Activated CD8-positive, alpha-beta T cell treated with anti-CD3 and anti-CD28 coated beads for 36 hours (primary cell): ENCODE measurements at regions not wholly inside any gene's neighbourhood (a gene's known extent, or its start where the extent isn't known, plus 50 kb on each side); places are given as distances from the start of the nearest gene placed in this dataset.

Experiments used
- ATAC-seq: fragments of 200-7000 bp; cut with Tn5 transposase; one replicate; pipeline ENCODE4 v1.10.0; 2021; ENCODE audit warnings: mild to moderate bottlenecking, moderate library complexity
- CTCF ChIA-PET: fragments of 350-600 bp; sonication (Branson Sonifier 250); formaldehyde crosslinking; loops from one replicate; lab custom pipeline; 2021; ENCODE audit warnings: antibody characterized with exemption; lab: Charles Lee
- POLR2A ChIA-PET: fragments of 350-600 bp; sonication (Branson Sonifier 250); formaldehyde crosslinking; loops from one replicate; lab custom pipeline; 2021; ENCODE audit warnings: antibody characterized with exemption; lab: Charles Lee
- DNase-seq: peaks from one replicate; pipeline ENCODE4 v3.0.0-alpha.2; 2020
- H3K27ac Mint-ChIP-seq: one replicate; pipeline ENCODE4 v1.8.0; 2021; ENCODE audit warnings: mild to moderate bottlenecking, mixed read lengths
- H3K27me3 Mint-ChIP-seq: one replicate; pipeline ENCODE4 v1.8.0; 2021; ENCODE audit warnings: mixed read lengths
- H3K36me3 Mint-ChIP-seq: one replicate; pipeline ENCODE4 v1.8.0; 2021; ENCODE audit warnings: low read depth, mixed read lengths
- H3K4me1 Mint-ChIP-seq: one replicate; pipeline ENCODE4 v1.8.0; 2021; ENCODE audit warnings: low read depth, mixed read lengths
- H3K4me3 Mint-ChIP-seq: one replicate; pipeline ENCODE4 v1.8.0; 2021; ENCODE audit warnings: mild to moderate bottlenecking, moderate library complexity, mixed read lengths
- H3K9me3 Mint-ChIP-seq: one replicate; pipeline ENCODE4 v1.8.0; 2021; ENCODE audit warnings: mixed read lengths
- intact Hi-C: fragments of 100-400 bp; cut with micrococcal nuclease; formaldehyde crosslinking; loops from one replicate; pipeline ENCODE4 v1.10.0; 2022
- TF ChIP-seq, protein P1 (sequence below): fragments of 200-600 bp; IDR thresholded peaks from one replicate; pipeline ENCODE4 v1.8.0; 2022; ENCODE audit warnings: antibody characterized with exemption, mild to moderate bottlenecking

- intact Hi-C loops = no loop called here
- CTCF ChIA-PET = no interaction called here
- no peak for DNase-seq
Measured at GRCh38 chr2:58308435-58308834, 67.3 kb upstream of the FANCL start.

GRCh38 chr2:58304843-58305242 is 63.7 kb upstream of the FANCL start:
- ChIA-PET POLR2A (no interaction called here), CTCF (no interaction called here)
- Mint-ChIP-seq H3K27ac (no peak overlapping the region), H3K9me3 (peaks cover 3% of the 10 kb centered on the region), H3K36me3 (no peaks in the 10 kb centered on the region), H3K4me1 (no peaks in the 10 kb centered on the region), H3K4me3 (no peak overlapping the region), H3K27me3 (peaks cover 12% of the 10 kb centered on the region)
- ATAC-seq (no peak), DNase-seq (no peak)
- TF ChIP-seq, protein P1, sequence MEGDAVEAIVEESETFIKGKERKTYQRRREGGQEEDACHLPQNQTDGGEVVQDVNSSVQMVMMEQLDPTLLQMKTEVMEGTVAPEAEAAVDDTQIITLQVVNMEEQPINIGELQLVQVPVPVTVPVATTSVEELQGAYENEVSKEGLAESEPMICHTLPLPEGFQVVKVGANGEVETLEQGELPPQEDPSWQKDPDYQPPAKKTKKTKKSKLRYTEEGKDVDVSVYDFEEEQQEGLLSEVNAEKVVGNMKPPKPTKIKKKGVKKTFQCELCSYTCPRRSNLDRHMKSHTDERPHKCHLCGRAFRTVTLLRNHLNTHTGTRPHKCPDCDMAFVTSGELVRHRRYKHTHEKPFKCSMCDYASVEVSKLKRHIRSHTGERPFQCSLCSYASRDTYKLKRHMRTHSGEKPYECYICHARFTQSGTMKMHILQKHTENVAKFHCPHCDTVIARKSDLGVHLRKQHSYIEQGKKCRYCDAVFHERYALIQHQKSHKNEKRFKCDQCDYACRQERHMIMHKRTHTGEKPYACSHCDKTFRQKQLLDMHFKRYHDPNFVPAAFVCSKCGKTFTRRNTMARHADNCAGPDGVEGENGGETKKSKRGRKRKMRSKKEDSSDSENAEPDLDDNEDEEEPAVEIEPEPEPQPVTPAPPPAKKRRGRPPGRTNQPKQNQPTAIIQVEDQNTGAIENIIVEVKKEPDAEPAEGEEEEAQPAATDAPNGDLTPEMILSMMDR = no peak
- intact Hi-C loops = no loop called here

More at GRCh38 chr2:58308435-58308834, 67.3 kb upstream of the FANCL start:
- Mint-ChIP-seq H3K9me3 (no peaks in the 10 kb centered on the region), H3K4me1 (no peaks in the 10 kb centered on the region), H3K4me3 (no peak overlapping the region), H3K27me3 (peaks cover 9% of the 10 kb centered on the region), H3K36me3 (no peaks in the 10 kb centered on the region), H3K27ac (no peak overlapping the region)
- TF ChIP-seq, protein P1 = no peak
- no peak for ATAC-seq
- POLR2A ChIA-PET = interaction anchor here (0.6 kb wide), 1 partner anchor 1335 kb away, joined by 3 read pairs; no protein-coding TSS in a partner anchor

GRCh38 chr2:58299123-58299522 is 58.0 kb upstream of the FANCL start:
- POLR2A ChIA-PET = interaction anchor here (1.6 kb wide), 1 partner anchor 23 kb away, joined by 3 read pairs; no protein-coding TSS in a partner anchor

GRCh38 chr2:58293056-58293455 is 51.9 kb upstream of the FANCL start:
- H3K9me3 Mint-ChIP-seq = no peaks in the 10 kb centered on the region
- H3K27me3 Mint-ChIP-seq = peaks cover 7% of the 10 kb centered on the region
- TF ChIP-seq, protein P1 = no peak
- intact Hi-C loops = no loop called here
- ATAC-seq (no peak), DNase-seq (no peak)
- no peak overlapping the region for H3K4me3 Mint-ChIP-seq
- no peaks in the 10 kb centered on the region for H3K36me3 Mint-ChIP-seq
- ChIA-PET CTCF (no interaction called here), POLR2A (no interaction called here)
- no peak overlapping the region for H3K27ac Mint-ChIP-seq
- H3K4me1 Mint-ChIP-seq = no peaks in the 10 kb centered on the region

More at GRCh38 chr2:58299123-58299522, 58.0 kb upstream of the FANCL start:
- H3K27me3 Mint-ChIP-seq = peaks cover 4% of the 10 kb centered on the region
- H3K36me3 Mint-ChIP-seq = no peaks in the 10 kb centered on the region
- ATAC-seq = no peak
- H3K27ac Mint-ChIP-seq = no peak overlapping the region
- intact Hi-C loops = no loop called here
- no peaks in the 10 kb centered on the region for H3K4me1 Mint-ChIP-seq
- TF ChIP-seq, protein P1 = no peak
- CTCF ChIA-PET = no interaction called here
- H3K4me3 Mint-ChIP-seq = no peak overlapping the region
- no peak for DNase-seq
- H3K9me3 Mint-ChIP-seq = peaks cover 3% of the 10 kb centered on the region

DNA sequence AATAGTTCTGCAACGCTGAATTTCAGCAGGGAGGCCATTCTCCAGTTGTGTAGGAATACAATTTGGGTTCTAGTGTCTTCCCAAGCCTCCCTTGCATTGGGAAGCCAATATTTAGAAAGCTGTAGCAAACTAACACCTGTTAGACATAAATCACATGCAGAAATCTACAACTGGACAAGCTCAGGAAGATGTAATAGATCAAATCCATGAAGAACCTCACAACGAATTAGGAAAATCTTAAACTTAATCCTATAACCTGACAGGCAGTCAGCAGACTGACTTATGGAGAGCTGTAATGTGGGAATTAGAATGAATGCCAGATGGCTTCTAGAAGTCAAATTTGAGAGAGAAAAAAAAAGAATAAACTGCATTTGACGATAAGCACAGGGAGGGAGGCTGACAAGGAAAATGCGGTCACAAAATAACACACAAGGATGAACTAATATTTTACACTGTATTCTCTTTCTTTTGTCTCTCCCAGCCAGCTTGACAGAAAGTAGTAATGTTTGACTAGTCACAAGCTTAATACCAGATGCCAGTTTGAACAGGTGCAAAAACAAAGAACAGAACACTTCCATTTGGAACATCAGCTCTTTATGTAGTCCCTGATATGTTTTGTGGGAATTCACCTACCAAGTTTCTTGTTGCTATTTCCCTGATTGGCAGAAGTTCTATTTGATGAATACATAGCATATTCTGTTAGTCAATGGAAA is 50.8 kb upstream of the FANCL start:
- no peaks in the 10 kb centered on the region for H3K36me3 Mint-ChIP-seq
- CTCF ChIA-PET = interaction anchor here (1.0 kb wide), 1 partner anchor 8 kb away, joined by 3 read pairs; no protein-coding TSS in a partner anchor

More for the DNA sequence above, 50.8 kb upstream of the FANCL start:
- TF ChIP-seq, protein P1 = no peak
- H3K4me1 Mint-ChIP-seq = no peaks in the 10 kb centered on the region
- H3K27me3 Mint-ChIP-seq = peaks cover 7% of the 10 kb centered on the region
- no peak overlapping the region for H3K27ac Mint-ChIP-seq
- no peak overlapping the region for H3K4me3 Mint-ChIP-seq
- H3K9me3 Mint-ChIP-seq = no peaks in the 10 kb centered on the region
- DNase-seq (no peak), ATAC-seq (no peak)
- POLR2A ChIA-PET = no interaction called here
- intact Hi-C loops = no loop called here
